Hypothalamus (tissue), 51 donors: ENCODE measurements at regions not wholly inside any gene's neighbourhood (a gene's known extent, or its start where the extent isn't known, plus 50 kb on each side); places are given as distances from the start of the nearest gene placed in this dataset.
"Not testable (repeated sequence)": the region's sequence is repeated elsewhere in the genome, so short reads cannot be mapped to it uniquely, and the experiment has no call there.

Experiments
- DNase-seq, 51 donors: peaks; one replicate each; lab custom pipeline; 2025; lab: John Stamatoyannopoulos, UW

GRCh38 chr14:105653921-105654320 is 127.5 kb downstream of the TMEM121 start:
- DNase-seq = not testable (repeated sequence)

DNA sequence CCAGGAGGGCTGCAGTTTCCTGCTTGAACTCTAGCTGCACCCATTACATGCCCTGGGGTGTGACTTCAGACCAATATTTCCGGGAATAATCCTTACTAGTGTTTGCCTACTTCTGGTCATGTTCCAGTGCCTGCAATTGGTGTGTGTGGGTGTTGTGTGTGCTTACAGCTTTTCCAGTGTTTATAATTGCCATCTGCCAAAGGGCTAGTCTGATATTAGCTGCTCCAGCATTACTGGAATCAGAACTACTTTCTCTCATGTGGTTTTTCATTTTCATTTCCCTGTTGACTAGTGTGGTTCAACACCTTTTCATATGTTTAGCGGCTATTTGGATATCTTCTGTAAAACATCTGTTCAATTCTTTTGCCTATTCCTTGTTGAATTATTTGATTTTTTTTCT is 132.9 kb downstream of the TMEM121 start:
- DNase-seq = not testable (repeated sequence)

DNA sequence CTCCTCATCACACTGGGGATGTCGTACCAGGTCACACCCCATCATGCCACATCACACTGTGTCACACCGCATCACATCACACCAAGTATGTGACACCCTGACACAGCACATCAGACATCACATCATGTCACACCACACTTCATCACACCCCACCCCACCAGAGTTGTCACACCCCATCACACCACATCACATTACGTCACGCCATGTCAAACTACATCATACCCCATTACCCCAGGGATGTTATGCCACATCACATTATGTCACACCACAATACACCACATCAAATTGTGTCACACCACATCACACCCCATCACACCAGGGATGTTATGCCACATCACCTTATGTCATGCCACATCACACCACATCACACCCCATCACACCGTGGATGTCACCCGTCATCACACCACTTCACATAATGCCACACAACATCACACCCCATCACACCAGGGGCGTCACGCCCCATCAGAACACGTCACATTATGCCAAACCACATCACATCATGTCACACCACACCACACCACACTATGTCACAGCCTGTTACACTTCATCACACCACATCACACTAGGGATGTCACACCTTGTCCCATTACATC is 133.6 kb downstream of the TMEM121 start:
- no peak for DNase-seq

GRCh38 chr14:105660816-105661531 is 134.6 kb downstream of the TMEM121 start:
- no peak for DNase-seq

DNA sequence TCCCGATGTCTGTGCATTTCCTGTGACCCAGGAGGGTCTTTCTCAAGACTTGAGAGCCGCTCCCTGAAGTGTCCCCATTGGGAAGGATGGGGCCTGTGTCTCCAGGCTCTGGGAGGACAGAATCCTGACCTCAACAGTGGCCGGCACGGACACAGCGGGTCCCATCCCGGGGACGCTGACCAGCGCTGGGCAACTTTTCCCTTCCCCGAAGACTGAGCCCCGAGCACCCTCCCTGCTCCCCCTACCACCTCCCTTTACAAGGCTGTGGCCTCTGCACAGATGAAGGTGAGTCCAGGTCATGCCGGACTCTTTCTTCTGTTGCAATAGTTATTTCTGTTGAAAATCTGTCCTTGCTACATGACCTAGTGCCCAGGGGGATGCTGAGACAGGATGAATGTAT is 135.7 kb downstream of the TMEM121 start:
- not testable (repeated sequence) for DNase-seq

DNA sequence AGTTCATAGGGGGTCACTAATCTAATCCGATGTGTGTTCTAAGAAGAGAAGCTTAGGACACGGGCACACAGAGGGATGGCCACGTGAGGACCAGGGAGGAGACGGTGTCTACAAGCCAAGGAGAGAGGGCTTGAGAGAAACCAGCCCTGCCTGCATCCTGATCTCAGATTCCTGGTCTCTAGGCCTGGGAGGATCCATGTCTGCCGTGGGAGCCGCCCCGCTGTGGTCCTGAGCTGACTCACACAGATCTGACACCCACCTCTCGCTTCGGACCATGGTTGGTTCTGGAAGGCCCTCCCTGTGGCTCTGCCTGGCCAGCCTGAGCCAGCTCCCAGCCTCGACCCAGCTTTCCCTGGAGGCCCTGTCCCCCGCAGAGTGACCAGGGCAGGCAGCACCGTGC is 136.2 kb downstream of the TMEM121 start:
- DNase-seq = not testable (repeated sequence)

GRCh38 chr14:105663323-105663722 is 136.9 kb downstream of the TMEM121 start:
- DNase-seq = not testable (repeated sequence)

- peak in 5 of 51 donors; percentile 40 to 57 (median 49) for DNase-seq
Observed at GRCh38 chr14:105663818-105664596, 137.6 kb downstream of the TMEM121 start.

- no peak for DNase-seq
Observed at GRCh38 chr14:105664691-105665090, 138.3 kb downstream of the TMEM121 start.

GRCh38 chr14:105665247-105665950 is 139.0 kb downstream of the TMEM121 start:
- no peak for DNase-seq

DNA sequence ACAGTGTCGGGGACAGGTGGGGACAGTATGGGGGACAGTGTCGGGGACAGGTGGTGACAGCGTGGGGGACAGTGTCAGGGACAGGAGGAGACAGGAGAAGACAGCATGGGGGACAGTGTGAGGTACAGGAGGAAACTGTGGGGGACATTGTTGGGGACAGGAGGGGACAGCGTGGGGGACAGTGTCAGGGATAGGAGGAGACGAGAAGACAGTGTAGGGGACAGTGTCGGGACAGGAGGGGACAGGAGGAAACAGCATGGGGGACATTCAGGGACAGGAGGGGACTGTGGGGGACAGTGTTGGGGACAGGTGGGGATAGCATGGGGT is 139.5 kb downstream of the TMEM121 start:
- no peak for DNase-seq

GRCh38 chr14:105666420-105666819 is 140.0 kb downstream of the TMEM121 start:
- DNase-seq = no peak

DNA sequence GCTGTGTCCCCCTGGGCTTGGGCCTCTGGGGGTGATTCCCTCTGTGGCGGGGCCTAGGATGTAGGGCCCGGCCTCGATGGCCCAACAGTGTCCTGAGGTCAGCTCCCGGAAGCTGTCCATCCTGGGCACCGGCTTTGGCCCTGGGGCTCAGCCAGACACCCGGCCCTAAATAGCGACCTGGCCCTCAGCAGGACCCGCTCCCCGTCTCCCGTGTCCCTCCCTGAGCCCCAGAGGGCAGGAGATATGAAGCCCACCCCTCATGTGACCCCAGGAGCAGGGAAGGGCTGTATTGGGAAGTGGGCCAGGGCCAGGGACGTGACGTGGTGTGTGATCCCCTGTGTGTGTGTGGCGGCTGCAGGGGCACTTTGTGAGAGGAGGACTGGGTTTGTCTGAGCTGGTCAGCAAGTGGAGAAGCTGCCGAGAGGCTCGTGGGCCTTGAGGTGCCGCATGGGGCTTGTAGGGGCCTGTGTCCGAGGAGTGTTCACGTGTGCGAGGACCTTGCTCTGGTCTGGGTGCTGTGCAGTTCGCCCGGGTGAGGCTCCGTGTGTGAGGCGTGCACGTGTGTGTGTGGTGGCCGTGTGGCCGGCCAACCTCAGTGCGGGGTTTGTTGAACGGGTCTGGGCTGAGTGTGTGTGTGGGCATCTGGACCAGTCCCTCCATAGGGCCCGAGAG is 140.7 kb downstream of the TMEM121 start:
- not testable (repeated sequence) for DNase-seq

DNA sequence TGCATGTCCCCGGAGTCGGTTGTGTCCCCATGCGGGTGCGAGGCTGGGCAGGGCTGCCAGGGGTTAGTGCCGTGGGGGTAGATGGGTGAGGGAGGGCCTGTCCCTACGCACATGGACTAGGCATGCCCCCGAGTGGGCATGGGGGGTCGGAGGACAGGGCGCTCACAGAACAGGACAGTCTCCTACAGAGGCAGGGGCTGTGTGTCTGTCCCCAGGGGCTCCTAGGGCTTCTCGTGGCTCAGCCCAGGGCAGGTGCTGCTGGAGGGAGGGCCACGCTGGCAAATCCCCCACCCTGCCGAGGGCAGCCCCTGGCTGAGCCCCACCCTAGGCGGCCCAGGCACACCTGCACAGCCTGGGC is 141.3 kb downstream of the TMEM121 start:
- DNase-seq = not testable (repeated sequence)

DNA sequence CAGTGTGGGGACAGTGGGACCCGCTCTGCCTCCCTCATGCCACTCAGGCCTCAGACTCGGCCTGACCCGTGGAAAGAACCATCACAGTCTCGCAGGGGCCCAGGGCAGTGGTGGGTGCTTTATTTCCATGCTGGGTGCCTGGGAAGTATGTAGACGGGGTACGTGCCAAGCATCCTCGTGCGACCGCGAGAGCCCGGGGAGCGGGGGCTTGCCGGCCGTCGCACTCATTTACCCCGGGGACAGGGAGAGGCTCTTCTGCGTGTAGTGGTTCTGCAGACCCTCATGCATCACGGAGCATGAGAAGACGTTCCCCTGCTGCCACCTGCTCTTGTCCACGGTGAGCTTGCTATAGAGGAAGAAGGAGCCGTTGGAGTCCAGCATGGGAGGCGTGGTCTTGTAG is 141.6 kb downstream of the TMEM121 start:
- not testable (repeated sequence) for DNase-seq

DNA sequence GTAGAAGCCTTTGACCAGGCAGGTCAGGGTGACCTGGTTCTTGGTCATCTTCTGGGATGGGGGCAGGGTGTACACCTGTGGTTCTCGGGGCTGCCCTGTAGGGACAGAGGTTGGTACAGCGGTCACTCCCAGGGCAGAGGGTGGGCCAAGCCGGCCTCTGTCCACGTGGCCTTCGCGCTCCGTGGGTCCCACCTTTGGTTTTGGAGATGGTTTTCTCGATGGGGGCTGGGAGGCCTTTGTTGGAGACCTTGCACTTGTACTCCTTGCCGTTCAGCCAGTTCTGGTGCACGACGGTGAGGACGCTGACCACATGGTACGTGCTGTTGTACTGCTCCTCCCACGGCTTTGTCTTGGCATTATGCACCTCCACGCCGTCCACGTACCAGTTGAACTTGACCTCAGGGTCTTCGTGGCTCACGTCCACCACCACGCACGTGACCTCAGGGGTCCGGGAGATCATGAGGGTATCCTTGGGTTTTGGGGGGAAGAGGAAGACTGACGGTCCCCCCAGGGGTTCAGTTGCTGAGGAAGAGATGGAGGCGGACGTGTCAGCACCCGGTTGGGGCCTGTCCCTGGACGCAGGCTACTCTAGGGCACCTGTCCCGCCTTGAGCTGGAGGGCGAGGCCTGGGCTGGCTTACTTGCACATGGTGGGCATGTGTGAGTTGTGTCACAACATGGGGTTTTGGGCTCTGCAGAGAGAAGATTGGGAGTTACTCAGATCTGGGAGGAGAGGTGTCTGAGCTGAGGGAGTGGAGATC is 142.3 kb downstream of the TMEM121 start:
- not testable (repeated sequence) for DNase-seq

- not testable (repeated sequence) for DNase-seq
Observed at GRCh38 chr14:105669231-105669610, 142.8 kb downstream of the TMEM121 start.

DNA sequence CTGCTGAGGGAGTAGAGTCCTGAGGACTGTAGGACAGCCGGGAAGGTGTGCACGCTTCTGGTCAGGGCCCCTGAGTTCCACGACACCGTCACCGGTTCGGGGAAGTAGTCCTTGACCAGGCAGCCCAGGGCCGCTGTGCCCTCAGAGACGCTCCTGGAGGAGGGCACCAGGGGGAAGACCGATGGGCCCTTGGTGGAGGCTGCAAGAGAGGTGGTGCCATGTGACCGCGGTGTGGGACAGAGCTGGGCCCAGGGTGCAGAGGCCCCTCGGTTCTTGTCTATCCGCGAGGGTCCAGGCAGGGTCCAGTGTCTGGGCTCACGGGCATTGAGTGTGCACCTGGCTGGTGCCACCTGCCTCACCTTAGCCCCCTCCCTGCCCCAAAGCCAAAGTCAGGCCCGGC is 143.3 kb downstream of the TMEM121 start:
- DNase-seq = not testable (repeated sequence)

DNA sequence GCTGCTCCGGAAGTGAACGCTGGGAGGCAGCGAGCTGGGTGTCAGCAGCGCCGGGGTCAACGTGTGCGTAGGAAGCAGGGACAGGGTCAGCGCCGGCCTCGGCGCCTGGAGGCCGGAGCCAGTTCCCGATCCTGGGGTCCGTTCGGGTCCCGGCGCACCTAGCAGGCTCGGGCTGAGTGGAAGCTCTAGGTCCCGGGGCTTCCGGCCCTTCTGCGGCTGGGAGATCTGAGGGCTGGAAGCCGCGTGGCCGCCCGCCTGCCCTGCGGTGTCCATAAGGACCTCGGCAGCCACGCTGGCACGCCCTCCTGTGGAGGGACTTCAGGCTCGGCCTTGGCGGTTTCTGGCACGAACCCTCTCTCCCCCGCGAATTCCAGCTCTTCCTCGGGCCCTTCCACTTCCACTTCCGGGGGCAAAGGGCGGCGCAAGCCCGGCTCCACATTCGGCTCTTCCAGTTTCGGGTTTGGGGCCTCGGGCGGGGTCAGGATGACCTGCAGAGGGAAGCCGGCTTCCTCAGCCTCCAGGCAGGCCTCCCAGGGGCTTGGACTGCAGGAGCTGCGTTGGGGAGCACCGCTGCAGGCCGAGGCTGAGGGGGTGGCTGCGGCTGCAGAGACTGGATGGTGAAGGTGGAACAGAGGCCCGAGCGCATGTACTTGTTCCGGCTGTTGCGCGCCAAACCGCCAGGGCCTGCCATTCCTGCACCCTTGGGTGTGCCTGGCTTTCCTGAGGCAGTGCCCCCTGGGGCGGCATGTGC is 146.2 kb downstream of the TMEM121 start:
- DNase-seq = not testable (repeated sequence)
